Stimulated activated CD4-positive, alpha-beta T cell treated with anti-CD3 and anti-CD28 coated beads, TNF-alpha, amount 100 ng/mL, for 24 hours (primary cell): ENCODE measurements at regions not wholly inside any gene's neighbourhood (a gene's known extent, or its start where the extent isn't known, plus 50 kb on each side); places are given as distances from the start of the nearest gene placed in this dataset.

Experiments used
- DNase-seq, 3 experiments: peaks; one replicate each; pipeline ENCODE4 v3.0.0-alpha.2; 2020; ENCODE audit warnings: low read depth in 3 of 3

- no peak for DNase-seq
These were observed 132.3 kb upstream of the PWP1 start for GRCh38 chr12:107553211-107553765.

- no peak for DNase-seq
These were observed 130.7 kb upstream of the PWP1 start for GRCh38 chr12:107554941-107555340.

DNA sequence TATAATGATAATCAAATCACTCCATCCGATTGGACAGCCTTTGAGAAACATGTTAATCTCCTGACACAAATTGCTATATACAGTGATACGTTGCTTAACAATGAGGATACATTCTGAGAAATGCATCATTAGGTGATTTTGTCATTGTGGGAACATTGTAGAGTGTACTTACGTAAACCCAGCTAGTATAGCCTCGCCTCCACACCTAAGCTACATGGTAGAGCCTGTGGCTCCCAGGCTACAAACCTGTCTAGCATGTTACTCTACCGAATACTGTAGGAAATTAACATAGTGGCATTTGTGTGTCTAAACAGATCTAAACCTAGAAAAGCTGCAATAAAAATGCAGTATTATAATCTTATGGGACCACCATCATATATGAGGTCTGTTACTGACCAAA, 128.6 kb upstream of the PWP1 start:
- no peak for DNase-seq

DNA sequence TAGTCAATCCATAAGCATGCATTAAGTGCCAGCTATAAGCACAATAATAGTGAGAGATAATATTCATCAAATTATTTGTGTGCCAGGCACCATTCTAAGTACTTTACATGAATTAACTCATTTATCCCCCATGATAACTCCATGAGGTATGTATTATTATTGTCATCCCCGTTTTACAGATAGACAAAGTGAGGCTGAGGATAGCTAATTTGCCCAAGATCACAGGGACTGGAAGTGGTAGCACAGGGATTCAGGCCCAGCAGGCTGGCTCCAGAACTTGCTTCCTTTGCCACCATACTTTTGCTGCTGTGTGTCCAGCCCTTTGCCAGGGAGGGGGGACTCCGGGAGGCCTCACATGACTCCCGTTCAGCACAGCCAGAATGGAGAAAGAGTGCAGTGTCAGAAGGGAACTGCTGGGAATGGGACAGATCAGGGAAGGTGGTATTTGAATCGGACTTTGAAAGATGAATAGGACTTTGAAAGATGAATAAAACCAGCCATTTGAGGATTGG, 128.0 kb upstream of the PWP1 start:
- no peak for DNase-seq

- no peak for DNase-seq
These were observed 127.3 kb upstream of the PWP1 start for GRCh38 chr12:107558141-107558815.

DNA sequence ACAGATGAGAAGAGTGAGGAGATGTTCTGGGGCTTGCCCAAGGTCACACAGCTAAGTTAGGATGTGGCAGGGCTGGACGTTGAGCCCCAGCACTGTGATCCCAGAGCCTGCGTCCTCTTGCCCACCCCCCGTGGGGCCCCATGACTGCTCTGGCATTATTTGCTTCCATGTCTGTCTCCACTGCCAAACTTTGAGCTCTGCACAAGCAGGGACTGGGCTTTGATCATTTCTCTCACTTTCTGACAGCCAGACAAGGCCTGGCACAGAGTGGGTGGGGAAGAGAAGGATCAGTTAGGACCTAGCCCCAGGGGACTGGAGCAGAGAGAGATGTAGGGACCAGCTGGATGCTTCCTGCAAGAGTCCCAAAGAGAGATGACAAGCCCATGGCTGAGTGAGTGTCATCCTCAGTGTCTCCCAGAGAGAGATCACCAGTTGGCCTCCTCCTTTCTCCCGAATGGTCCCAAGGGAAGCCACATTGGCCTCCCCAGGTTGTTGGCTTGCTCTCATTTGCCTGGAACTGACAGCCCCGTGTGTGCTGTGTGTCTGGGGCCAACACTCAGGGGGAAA, 126.7 kb upstream of the PWP1 start:
- DNase-seq: no peak

- no peak for DNase-seq
These were observed 125.3 kb upstream of the PWP1 start for GRCh38 chr12:107560165-107560898.

DNA sequence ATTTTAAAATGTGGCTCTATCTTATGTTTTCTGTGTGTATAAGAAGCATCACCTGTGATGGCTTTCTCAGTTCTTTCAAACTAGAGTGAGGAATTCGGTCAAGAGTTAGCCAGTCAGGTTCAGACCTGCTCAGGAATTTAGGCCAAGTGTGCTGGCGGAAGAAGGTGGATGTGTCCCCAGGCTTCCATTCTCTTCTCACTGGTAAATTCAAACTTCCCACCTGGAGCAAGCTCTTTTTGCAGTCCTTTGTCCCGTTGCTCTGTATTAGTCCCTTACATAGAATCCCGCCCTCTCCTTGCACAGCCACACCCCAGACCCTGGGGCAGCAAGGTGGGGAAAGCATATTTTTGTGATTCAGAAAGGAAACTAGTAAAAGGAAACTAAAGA, 124.7 kb upstream of the PWP1 start:
- DNase-seq: no peak

DNA sequence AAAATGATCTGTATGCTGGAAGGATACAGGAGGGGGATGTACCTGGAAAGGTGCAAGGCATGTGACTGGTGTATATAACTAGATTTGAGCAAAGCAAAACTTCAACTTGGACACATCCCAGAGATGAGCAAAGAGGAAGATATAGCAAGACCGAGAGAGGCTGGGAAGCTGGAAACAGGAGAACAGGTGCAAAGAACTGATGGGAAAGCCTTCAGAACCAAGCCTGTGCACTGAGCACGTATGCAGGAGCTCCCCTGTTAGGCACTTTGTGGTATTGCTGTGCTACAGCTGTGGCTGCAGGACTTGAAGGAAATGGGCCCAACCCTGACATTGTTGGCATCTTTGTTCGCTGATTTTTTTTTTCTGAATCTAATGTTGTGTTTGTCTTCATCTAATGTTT, 120.7 kb upstream of the PWP1 start:
- no peak for DNase-seq

DNA sequence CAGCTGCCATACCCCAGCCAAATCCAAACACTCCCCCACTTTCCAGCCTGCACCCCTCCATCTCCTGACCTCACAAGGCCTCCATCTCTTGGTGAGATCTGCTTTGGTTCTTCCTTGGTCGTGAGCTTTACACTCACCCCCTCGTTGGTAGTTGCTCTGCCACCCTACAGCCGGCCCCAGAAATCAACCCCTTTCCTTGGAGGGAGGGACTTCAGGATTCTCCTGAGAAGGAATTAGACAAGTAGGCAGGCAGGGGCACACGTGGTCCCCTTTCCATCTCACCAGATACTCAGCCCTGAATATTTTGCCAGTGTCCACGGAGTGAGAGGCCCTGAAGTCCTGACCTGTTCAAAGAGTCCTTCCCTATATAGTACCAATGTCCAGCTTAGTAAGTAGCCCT, 120.0 kb upstream of the PWP1 start:
- DNase-seq: no peak

DNA sequence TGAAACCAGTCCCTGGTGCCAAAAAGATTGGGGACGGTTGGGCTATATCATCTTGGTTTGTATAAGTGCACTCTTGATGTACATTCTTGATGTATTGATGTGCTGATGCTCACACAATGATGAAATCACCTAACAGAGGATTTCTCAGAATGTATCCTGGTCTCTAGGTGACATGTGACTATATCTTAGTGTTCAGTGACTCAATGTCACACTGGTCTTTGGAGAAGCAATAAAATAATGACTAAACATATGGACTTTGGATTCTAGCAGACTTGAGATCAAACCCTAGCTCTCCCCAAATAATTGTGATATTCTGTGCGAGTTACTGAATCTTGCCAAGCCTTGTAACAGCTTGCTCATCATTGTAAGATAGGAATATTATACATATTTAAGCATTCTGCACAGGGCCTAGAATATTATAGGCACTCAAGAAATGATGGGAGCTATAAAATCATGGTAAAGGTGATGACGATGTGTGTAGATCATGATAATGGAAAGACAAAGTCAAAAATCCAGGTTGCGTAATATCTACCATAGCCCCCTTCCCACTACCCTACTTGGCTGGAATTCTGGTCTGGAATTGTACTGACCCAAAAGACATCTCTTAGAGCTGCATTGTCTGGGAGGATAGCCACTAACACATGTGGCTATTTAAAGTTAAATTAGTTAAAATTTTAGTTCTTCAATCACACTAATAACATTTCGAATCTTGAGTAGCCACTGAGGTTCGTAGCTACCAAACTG, 117.6 kb upstream of the PWP1 start:
- DNase-seq: no peak

- no peak for DNase-seq
These were observed 116.9 kb upstream of the PWP1 start for GRCh38 chr12:107568718-107569117.

DNA sequence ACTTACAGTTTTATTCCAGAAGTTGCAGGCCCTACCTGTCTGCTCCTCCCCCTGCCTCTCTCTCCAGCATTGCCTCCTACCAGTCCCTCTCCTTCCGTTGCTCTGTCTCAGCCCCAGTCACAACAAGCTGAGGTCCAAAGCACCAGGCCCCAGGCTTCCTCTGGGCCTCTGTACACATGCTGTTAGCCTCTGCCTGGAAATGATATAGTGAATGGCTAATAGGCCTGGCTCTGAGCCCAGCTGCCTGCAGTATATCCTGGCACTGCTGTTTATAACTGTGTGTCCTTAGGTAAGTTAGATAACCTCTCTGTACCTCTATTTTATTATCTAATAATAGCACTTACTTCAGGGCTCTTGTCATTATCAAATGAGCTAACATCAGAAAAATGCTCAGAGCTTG, 114.9 kb upstream of the PWP1 start:
- DNase-seq: no peak

- DNase-seq: no peak
These were observed 114.1 kb upstream of the PWP1 start for GRCh38 chr12:107571492-107571891.

- DNase-seq: no peak
These were observed 110.9 kb upstream of the PWP1 start for GRCh38 chr12:107574691-107575090.

GRCh38 chr12:107580750-107581618, 104.6 kb upstream of the PWP1 start:
- DNase-seq: no peak

- no peak for DNase-seq
These were observed 104.0 kb upstream of the PWP1 start for GRCh38 chr12:107581619-107582015.

- DNase-seq: no peak
These were observed 102.0 kb upstream of the PWP1 start for GRCh38 chr12:107583551-107583950.

GRCh38 chr12:107584563-107584962, 101.0 kb upstream of the PWP1 start:
- no peak for DNase-seq

DNA sequence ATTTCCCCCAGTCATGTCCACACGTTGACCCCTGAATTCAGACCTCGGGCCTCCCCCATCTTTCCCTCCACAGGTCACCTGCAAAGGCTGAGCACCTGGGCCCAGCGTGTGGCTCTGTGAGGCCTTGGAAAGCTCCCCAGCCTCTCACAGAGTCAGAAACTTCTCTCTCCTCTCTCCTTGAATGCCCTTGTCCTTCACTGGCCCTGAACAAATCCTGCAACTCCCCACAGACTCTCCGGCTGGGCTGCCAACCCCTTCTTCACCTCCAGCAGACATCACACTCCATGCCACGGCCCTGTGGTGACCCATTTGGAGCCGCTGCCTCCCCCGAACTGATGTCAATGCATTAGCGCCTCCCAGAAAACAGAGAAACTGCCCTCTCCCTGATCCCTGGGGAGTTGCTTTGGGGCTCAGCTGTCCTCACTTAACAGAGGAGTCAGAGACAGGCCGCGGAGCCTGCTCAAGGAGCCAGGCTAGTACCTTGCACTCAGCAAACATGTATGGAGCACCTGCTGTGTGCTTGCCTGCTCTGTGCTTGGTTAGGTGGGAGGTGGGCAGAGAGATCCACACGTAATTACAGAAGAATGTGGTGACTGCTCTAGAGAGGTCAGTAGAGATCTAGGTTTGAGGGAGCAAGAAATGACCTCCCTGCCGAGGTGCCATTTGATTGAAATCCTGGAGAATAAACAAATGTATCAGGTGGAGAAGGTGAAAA, 99.2 kb upstream of the PWP1 start:
- no peak for DNase-seq
